Fibroblast of lung (primary cell): ENCODE measurements at regions not wholly inside any gene's neighbourhood (a gene's known extent, or its start where the extent isn't known, plus 50 kb on each side); places are given as distances from the start of the nearest gene placed in this dataset.

Source experiments
- DNase-seq, 2 donors: peaks; one replicate each; pipeline versions ENCODE4 v3.0.0 to v3.0.0-alpha.2; 2010; ENCODE audit warnings: low read depth in 2 of 2
- H2AFZ ChIP-seq: 2 replicates; pipeline ENCODE4 v1.5.1; 2012; ENCODE audit warnings: low read length, control low read depth, inconsistent platforms
- H3K27ac ChIP-seq: 2 replicates; pipeline ENCODE4 v1.5.1; 2011; ENCODE audit warnings: low read length, control low read depth; ENCODE audit not compliant: insufficient read depth
- H3K27me3 ChIP-seq: 2 replicates; pipeline ENCODE4 v1.5.1; 2011; ENCODE audit warnings: mild to moderate bottlenecking, low read length; ENCODE audit not compliant: control insufficient read depth, insufficient read depth
- H3K36me3 ChIP-seq: 2 replicates; pipeline ENCODE4 v1.5.1; 2011; ENCODE audit warnings: low read length; ENCODE audit not compliant: control insufficient read depth, insufficient read depth
- H3K4me1 ChIP-seq: 2 replicates; pipeline ENCODE4 v1.5.1; 2011; ENCODE audit warnings: low read length; ENCODE audit not compliant: control insufficient read depth, insufficient read depth; ENCODE audit errors: extremely low read depth
- H3K4me2 ChIP-seq: 2 replicates; pipeline ENCODE4 v1.5.1; 2011; ENCODE audit warnings: low read length, control low read depth; ENCODE audit not compliant: insufficient read depth; ENCODE audit errors: extremely low read depth
- H3K4me3 ChIP-seq, 4 experiments: fragments of 200-600 bp in 1 of 4; sonication (generic) in 1 of 4; replicated peaks in 1 of 4; 2 replicates each; pipeline ENCODE4 v1.5.1; 2011 to 2016; ENCODE audit warnings: low read length in 4 of 4, low read depth in 3 of 4, mild to moderate bottlenecking in 3 of 4, control low read depth in 2 of 4, inconsistent platforms in 1 of 4, mixed read lengths in 1 of 4; ENCODE audit not compliant: insufficient read depth in 1 of 4; ENCODE audit errors: control extremely low read depth in 1 of 4
- H3K79me2 ChIP-seq: 2 replicates; pipeline ENCODE4 v1.5.1; 2012; ENCODE audit warnings: mild to moderate bottlenecking, low read length, inconsistent platforms; ENCODE audit not compliant: control insufficient read depth, insufficient read depth
- H3K9ac ChIP-seq: 2 replicates; pipeline ENCODE4 v1.5.1; 2011; ENCODE audit warnings: mild to moderate bottlenecking, low read length, control low read depth; ENCODE audit not compliant: insufficient read depth
- H3K9me3 ChIP-seq: 2 replicates; pipeline ENCODE4 v1.5.1; 2012; ENCODE audit warnings: low read depth, low read length; ENCODE audit not compliant: control insufficient read depth, insufficient read depth
- H4K20me1 ChIP-seq: 2 replicates; pipeline ENCODE4 v1.5.1; 2011; ENCODE audit warnings: low read length; ENCODE audit not compliant: control insufficient read depth, insufficient read depth; ENCODE audit errors: extremely low read depth
- CTCF ChIP-seq, 2 donors: IDR thresholded peaks in 1 of 2; conservative IDR thresholded peaks in 1 of 2; 1 replicate in 1 of 2; 2 replicates in 1 of 2; pipeline ENCODE4 v1.5.1; 2011 to 2012; ENCODE audit warnings: low read length in 2 of 2, control low read depth in 1 of 2, inconsistent platforms in 1 of 2, low read depth in 1 of 2, mild to moderate bottlenecking in 1 of 2
- EZH2 ChIP-seq: IDR thresholded peaks from 2 replicates; pipeline ENCODE4 v1.5.1; 2012; ENCODE audit warnings: low read length, control low read depth, mild to moderate bottlenecking; ENCODE audit errors: missing control alignments

GRCh38 chr21:25350056-25350455 lies 257.2 kb downstream of the MRPL39 start:
- H4K20me1 ChIP-seq, result no peaks in the 10 kb centered on the region
- H3K79me2 ChIP-seq, result no peaks in the 10 kb centered on the region
- no peak overlapping the region for H3K4me2 ChIP-seq
- TF ChIP-seq EZH2 (no peak), CTCF (conservative IDR thresholded peaks at IDR 0.05 in 1 of 2, IDR thresholded peaks at IDR 0.05 in 1 of 2; ENCODE audit: low read depth in 1 of 2, low read length in 2 of 2) (peak; percentile 70 to 80)
- no peaks in the 10 kb centered on the region for H3K36me3 ChIP-seq
- H3K9me3 ChIP-seq, result no peaks in the 10 kb centered on the region
- no peak overlapping the region for H3K27ac ChIP-seq
- H3K4me3 ChIP-seq, result no peak overlapping the region
- no peak overlapping the region for H3K9ac ChIP-seq
- peaks cover 2% of the 10 kb centered on the region for H3K4me1 ChIP-seq
- DNase-seq, result peak; percentile 32 to 66
- H3K27me3 ChIP-seq, result no peaks in the 10 kb centered on the region
- no peak overlapping the region for H2AFZ ChIP-seq

- no peak for DNase-seq
- Histone ChIP-seq H3K9ac (no peak overlapping the region), H2AFZ (no peak overlapping the region)
Measured at GRCh38 chr21:25343774-25344545, 263.3 kb downstream of the MRPL39 start.

GRCh38 chr21:25342816-25343215 lies 264.5 kb downstream of the MRPL39 start:
- H3K9me3 ChIP-seq, result no peaks in the 10 kb centered on the region
- H3K27ac ChIP-seq, result no peak overlapping the region
- H3K27me3 ChIP-seq, result no peaks in the 10 kb centered on the region
- H3K36me3 ChIP-seq, result no peaks in the 10 kb centered on the region
- no peak overlapping the region for H3K4me2 ChIP-seq
- H3K79me2 ChIP-seq, result no peaks in the 10 kb centered on the region
- H3K4me1 ChIP-seq, result peaks cover 3% of the 10 kb centered on the region
- H4K20me1 ChIP-seq, result no peaks in the 10 kb centered on the region
- no peak overlapping the region for H3K4me3 ChIP-seq
- TF ChIP-seq CTCF (conservative IDR thresholded peaks at IDR 0.05 in 1 of 2, IDR thresholded peaks at IDR 0.05 in 1 of 2; ENCODE audit: low read depth in 1 of 2, low read length in 2 of 2) (no peak), EZH2 (no peak)
- H3K9ac ChIP-seq, result no peak overlapping the region
- no peak overlapping the region for H2AFZ ChIP-seq
- peak in 1 of 2 donors; percentile 84 for DNase-seq

More at GRCh38 chr21:25343774-25344545, 263.3 kb downstream of the MRPL39 start:
- no peak overlapping the region for H3K27ac ChIP-seq
- peaks cover 3% of the 10 kb centered on the region for H3K4me1 ChIP-seq
- no peaks in the 10 kb centered on the region for H3K36me3 ChIP-seq
- no peak overlapping the region for H3K4me3 ChIP-seq
- no peaks in the 10 kb centered on the region for H3K9me3 ChIP-seq
- no peaks in the 10 kb centered on the region for H3K27me3 ChIP-seq
- no peaks in the 10 kb centered on the region for H4K20me1 ChIP-seq
- no peak for TF ChIP-seq CTCF (conservative IDR thresholded peaks at IDR 0.05 in 1 of 2, IDR thresholded peaks at IDR 0.05 in 1 of 2; ENCODE audit: low read depth in 1 of 2, low read length in 2 of 2)
- no peak for TF ChIP-seq EZH2
- no peaks in the 10 kb centered on the region for H3K79me2 ChIP-seq
- H3K4me2 ChIP-seq, result no peak overlapping the region
